SW 1271 (cell line): ENCODE measurements at regions not wholly inside any gene's neighbourhood (a gene's known extent, or its start where the extent isn't known, plus 50 kb on each side); places are given as distances from the start of the nearest gene placed in this dataset.

ENCODE experiments used
- DNase-seq, 2 experiments: peaks; one replicate each; lab custom pipeline; 2025; lab: John Stamatoyannopoulos, UW

DNA sequence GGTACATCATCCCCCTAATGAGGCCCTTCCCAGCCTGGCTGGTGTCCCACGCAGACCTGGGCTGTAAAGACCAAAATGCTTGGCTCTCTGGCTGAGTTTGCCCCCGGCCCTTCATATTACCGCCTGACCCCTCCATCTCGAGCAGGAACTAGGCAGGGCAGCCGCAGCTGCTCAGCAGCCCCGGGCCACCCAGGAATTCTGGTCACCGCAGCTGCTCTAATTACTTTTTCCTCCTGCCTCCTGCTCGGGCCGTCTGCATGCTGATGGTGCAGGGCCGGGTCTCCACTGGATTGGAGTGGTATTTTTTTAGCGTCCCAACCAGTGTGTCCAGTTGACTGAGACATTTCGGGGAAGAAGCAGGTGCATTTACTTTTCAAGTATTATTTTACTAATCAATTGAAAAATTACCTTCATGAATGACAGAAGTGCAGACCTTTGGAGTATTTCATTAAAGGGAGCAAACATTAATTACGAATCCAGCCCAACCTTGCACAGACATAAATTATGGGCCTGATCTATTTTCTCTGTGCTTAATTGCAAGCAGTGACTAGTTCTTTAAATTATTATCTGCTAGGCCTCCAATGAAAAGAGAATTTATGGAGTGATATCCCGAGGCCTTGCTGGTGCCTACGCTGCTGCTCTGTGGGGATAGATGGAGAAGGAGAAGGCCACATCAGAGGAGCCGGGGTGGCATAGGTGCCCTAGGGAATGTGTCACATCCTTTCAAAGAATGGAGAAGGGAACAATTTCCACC, 176.2 kb downstream of the CYLD start:
- DNase-seq: no peak

DNA sequence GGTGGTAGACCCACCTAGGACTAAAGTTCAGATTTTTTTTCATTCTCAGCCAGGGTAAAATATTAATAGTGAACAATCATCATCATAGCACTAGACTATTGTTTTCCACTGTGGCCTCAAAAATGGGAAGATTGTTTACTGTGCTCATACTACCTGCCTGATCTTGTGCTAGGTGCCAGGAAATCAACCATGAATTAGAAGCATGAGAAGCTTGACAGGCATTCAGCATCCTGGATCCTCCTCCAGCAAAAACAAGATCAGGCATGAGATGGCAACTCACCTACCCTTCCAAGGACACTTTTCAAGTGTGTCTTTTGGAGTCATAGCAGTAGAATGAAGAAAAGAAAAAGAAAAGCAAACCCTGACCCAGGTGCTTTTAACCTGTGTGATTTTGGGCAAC, 174.2 kb downstream of the CYLD start:
- no peak for DNase-seq

DNA sequence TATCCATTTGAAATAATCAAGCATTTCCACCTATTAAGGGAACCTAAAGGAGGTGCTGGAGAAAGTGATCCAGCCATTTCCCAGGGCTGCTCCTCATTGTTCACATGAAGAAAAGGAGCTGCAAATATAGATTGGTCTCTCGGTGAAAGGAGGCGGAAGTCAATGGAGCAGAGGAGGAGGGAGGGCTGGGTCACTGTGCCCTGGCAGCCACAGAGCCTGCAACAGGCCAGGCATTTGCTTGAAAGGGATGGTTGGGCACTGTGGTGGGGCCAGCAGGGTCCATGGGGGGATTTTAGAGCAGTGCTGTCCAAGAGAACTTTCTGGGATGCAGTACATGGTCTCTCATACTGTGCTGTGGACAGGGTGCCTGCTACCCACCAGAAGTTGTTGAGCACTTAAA, 173.2 kb downstream of the CYLD start:
- no peak for DNase-seq

DNA sequence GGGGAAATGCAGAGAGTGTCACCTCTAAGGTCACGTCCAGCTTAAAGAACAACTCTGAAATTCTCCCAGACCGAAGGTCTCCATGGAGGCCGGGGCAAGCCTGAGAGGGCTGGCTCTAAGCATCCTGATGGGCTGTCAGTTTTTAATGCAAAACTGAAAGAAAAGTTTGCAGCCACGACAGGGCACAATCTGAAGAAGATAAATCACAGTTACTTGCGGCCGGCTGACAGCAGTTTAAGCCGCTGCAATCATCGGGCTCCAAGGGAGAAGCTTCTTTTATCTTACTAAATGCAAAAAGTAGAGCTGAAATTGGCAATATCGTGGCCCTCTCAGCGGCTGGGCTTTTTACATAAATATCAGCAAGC, 168.8 kb downstream of the CYLD start:
- DNase-seq: no peak

DNA sequence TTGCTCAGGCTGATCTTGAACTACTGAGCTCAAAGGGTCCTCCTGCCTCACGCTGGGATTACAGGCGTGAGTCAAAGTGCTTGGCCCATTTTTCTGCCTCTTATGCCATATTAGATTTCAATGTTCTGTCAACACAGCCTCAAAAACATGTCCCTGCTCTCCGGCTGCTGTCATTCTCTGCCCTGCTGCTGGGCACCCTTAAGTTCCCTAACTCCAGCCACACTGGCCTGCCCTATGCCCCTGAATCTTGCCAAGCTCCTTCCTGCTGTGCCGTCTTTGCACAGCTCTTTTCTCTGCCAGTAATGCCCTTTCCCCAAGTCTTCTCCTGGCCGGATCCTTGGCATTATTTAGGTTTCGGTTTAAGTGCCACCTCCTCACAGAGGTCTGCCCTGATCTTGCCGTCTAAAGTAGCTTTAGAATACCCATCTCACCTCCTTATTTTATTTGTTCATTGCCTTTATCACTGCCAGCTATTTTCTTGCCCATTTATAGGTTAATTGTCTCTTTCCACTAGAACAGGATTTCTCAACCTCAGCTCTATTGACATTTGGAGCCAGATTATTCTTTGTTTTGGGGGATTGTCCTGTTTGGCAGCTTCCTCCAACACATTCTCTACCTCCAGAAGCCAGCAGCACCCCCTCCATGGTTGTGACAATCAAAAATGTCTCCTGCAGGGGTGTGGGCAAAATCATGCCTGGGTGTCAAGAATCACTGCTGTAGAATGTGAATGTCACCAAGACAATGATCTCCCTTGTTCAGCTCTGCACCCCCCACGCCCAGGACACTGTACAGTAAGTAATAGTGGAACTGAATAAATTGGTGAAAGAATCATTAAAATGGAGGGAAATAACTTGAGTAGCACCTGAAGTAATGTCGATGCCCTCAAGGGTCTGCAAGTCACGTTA, 168.2 kb downstream of the CYLD start:
- DNase-seq: no peak

DNA sequence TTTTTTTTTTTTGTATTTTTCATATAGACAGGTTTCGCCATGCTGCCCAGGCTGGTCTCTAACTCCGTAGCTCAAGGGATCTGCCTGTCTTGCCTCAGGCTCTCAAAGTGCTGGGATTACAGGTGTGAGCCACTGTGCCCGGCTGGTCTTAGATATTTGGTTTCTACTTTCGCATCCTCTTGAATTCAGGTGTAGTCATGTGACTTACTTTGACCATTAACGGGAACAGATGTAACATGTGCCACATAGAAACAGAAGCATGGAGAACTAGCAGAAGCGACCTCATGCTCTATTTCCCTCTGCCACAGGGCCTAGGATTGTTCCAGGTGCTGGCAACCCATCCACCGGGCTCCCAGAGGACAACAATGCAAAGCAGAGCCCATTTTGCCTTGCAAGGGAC, 166.6 kb downstream of the CYLD start:
- no peak for DNase-seq

DNA sequence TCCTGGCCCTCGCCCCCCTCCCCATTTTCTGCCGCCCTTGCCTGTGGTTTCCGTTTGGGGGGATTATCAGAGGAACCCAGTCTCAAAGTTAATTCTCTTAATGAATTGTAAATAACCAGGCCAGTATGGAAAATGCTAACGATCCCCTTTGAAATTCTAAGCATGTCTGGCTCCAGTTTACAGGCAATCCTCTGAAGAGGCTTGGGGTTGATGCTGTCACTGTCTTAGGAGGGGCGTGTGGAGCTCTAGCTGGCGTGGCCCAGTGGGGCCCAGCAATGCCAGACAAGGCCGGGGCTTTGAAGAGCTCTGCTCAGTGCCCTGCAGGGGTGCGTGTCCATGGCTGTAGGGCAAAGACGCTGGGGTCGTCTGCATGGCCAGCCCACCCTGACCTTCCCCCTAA, 164.6 kb downstream of the CYLD start:
- no peak for DNase-seq

DNA sequence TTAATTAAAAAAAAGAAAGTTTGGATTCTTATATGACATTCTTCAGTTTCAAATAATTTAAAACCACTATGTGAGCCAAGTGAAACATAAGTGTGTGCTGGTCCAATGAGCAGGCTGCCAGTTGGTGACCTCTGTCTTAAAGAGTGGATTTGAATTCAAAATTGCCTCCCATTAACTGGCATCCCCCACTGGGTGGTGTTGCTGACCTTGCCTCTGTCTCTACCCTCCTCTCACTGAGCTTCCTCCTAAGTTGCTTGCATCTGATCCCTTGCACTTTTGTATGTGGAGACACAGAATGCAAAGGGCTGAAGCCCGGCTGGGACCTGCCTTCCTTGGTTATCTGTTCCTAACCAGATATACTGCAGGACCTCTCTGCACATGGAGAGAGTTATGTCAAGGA, 160.6 kb downstream of the CYLD start:
- DNase-seq: no peak

DNA sequence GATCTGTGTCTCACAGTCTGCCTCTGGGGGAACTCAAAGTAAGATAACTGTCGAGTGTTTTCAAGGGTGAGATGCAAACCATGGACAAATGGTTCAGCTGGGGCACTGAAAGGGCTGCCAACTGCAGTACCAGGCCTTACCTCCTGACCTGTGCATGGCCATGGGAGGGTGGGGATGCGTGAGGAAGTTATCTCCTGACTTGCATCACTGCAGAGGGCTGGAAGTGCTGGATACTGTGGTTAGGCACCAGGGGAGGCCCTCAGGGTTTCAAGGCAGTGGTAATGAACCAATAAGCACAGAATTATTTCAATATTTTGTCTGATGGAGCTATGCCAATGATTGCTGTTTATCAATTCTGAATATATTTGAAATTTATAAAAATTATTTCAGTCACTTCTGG, 159.2 kb downstream of the CYLD start:
- DNase-seq: no peak

DNA sequence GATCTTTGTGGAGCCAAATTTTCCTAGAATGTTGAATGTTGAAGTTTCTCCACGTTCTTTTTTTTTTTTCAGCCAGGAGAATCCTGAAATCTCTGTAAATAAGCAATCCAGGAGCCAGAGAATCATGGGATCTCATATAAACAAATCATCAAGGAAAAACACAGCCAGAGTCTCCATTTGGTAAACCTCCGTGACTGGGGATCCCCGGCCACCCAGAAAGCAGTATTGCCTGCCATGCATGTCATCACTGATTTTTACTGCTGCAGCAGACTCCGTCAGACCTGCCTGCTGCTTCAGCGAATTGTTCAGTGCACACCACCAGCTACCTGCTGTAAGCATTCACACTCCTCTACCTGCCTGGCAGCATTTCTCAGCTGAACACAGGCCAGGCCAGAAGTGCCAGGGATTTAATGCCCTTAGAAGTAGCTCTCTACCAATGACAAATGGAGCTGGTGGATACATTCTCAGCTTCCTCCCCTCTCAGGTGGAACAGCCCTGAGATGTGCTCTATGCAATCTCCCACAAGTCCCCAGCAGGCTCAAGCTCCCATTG, 158.6 kb downstream of the CYLD start:
- DNase-seq: no peak

DNA sequence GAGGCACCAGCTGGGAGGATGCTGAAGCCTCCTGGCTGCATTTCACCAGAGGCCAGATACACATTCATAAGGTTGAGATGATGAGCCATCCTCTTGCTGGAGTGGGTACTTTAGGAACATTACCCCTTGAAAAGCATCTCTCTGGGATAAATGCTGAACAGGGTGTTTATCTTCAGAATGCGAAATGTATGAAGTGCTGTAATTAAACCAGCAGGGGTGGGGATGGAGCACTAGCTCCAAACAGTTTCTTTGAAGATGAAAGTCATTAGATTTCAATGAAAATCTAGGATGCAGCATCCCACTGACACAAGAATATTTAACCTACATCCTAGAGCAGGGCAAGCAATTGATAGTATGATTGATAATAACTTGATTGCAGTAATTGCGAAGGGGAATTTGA, 158.1 kb downstream of the CYLD start:
- no peak for DNase-seq

DNA sequence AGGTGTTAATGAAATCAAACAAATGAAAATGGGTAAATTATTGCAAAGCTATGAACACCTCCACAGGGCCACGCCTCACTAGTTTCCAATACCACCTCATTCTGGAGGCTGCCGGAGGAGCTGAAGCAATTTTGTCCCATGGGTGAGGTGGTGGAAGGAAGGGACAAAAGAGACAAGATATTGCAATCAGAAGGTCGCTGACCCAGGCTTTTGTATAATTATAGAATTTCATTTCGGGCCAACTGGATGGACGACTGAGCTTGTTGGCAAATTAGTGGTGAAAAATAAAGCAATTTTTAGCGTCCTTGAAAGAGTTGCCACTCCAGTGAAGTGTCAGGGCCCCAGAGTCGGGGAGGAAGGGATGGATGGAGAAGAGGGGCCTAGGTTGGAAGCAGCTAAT, 147.9 kb downstream of the CYLD start:
- no peak for DNase-seq

DNA sequence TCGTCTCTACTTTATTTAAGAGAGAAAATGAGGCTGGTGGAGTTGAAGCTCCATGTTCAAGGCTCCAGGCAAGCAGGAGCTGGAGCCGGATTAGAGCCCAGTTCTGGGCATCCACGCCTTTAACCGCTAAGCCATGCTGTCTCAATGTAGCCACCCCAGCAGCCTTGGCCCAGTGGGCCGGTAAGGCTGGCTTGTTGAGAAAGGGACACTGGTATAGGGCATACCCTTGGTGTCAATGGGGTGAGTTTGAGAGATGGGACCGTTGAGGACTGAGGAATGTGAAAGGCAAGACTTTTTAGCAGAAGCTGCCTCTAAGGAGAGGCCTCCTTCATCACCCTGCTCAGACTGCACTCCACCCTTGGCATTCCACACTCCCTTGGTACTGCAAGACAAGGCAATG, 147.4 kb downstream of the CYLD start:
- DNase-seq: no peak

DNA sequence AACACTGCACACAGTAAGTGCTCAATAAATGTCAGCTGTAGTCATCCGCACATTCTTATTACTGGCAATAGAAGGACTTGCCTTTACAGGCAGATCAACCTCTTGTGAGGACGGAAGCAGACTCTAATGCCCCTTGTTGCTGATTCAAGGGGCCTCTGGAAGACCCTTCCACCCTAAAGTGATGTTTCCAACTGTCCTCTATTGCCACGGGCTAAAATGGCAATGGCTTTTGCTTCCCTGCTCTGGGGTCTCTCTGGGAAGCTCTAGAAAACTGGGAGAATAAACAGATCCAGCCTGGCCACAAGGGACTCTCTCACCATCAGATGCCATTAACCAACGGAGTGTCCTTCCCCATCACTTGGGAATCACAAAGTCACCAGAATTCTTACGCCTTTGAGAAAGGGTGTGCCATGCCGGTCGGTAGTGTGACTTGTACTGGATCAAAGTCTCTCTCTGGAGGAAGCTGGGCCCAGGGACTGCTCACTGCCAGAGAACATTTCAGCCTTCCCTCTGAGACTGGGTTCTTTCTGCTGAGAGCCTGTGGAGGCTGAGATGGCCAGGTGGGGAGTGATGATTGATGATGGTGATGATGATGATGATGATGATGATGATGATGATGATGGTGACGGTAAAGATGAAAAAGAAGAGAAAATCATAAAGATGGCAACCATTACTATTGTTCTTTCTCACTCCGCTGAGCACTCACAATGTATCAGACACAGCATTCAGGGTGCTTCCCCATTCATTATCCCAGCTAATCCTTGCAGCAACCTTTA, 146.8 kb downstream of the CYLD start:
- no peak for DNase-seq

DNA sequence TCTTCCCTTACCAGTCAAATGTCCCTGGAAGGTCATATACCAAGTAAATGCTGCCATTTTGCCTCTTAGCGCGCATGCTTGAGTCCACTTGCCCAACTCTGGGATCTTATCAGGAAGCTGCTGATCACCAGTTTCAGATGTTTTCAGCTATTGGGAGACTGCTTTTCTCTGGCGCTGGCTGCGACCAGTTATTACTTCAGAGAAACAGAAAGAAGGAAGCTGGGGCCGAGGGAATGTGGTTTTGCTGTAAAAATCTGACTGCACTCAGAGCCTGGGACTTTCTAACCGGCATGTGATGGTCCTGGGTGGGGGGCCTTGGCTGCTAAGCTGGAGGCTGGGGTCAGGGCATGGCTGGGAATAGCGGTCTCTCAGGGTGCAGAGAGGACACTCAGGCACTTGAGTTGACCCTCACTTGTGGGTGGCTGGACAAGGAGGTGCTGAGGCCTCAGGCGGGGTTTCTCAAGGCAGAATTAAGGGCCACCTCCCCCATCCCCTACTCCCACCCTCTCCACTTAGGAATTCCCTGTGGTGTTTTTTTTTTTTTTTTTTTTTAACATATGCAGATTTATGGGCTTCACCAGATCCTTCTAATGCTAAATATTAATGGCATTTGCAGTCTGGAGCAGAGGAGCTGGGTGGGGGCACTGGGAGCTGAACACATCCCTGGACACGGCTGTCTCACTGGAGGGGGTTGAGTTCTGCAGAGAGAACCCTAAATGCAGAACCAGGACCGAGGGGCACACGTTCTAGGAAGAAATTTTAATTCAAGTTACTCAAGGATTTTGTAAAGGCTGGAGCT, 145.8 kb downstream of the CYLD start:
- no peak for DNase-seq

DNA sequence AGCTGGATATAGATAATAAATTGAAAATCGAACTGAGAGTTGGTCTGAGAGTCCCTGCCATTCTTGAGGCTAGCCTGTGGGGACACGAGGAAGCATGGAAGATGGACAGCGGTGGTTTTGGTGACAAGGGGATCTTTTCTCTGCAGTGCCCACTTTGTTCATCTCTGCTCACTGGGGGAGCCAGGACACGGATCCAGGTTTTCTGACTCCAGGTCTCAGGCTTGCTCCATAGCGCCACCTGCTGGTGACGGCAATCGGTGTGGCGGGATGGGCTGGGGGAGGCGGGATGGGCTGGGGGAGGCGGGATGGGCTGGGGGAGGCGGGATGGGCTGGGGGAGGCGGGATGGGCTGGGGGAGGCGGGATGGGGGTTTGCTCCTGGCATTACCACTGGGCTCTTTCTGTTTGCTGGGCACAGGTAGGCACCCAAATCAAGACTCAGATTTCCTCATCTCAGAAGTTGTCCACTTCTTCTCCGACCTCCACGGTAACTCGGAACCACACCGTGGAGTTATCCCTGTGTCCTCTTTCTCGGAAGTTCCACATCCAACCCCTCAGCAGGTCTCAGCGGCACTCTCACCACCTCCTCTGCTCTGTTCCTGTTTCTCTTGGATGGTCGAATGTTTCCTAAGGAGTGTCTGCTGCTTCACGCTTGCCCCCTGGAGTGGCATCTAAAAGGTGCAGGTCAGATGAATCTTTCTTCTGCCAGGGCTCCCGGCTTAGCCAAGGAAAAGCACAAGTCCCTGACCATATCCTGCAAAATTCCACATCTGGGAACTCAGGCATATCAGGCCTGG, 142.4 kb downstream of the CYLD start:
- no peak for DNase-seq

DNA sequence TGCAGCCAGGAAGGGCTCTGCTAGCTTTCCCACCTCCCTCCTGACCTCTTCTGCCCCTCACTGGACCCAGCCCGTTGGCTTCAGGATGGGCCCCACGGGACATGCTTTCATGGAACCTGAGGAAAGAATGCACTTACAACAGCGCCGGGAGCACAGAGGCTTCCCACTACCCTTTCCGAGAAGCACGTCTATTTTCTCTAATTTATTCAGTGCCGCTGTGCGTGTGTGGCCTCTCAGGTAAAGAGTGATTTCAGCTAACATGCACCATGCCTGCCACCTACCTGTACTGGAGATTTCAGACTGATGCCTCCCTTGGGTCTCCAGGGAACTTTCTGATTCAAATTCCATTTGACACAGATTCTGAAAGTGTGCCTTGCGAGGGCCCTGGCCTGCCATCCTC, 140.1 kb downstream of the CYLD start:
- DNase-seq: no peak

DNA sequence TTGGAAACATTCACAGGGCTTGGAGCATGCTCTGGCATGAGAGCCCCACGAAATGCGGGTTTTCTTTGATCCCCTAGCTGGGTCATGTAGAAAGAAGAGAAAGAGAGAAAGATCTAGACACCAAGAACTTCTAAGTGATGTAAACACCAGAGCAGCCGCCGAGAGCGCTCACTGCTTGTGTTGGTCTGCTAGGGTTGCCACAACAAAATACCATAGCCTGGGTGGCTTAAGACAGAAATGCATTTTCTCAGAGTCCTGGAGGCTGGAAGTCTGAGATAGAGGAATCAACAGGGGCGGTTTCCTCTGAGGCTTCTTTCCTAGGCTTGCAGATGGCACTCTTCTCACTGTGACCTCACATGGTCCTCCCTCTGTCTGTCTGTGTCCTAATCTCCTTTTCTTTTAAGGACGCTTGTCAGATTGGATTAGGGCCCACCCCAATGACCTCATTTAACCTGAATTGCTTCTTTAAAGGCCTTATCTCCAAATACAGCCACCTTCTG, 139.5 kb downstream of the CYLD start:
- DNase-seq: no peak

DNA sequence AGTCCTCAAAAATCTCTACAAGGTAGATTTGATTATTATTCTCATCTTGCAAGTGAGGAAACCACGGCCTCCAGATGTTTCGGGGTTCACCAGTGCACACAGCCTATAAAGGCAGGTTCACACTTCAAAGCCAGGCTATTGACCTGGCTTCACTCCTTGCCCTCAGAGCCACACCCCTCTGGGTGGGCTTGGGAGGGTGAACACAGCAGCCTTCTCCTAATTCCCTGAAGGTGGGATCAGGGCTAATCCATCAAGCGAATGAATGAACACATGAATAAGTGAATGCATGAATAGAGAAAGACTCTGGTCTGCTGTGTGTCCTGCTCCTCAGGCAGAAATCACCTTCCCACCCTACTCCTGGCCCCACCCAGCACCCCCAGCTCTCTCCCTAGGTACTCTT, 139.0 kb downstream of the CYLD start:
- DNase-seq: no peak

DNA sequence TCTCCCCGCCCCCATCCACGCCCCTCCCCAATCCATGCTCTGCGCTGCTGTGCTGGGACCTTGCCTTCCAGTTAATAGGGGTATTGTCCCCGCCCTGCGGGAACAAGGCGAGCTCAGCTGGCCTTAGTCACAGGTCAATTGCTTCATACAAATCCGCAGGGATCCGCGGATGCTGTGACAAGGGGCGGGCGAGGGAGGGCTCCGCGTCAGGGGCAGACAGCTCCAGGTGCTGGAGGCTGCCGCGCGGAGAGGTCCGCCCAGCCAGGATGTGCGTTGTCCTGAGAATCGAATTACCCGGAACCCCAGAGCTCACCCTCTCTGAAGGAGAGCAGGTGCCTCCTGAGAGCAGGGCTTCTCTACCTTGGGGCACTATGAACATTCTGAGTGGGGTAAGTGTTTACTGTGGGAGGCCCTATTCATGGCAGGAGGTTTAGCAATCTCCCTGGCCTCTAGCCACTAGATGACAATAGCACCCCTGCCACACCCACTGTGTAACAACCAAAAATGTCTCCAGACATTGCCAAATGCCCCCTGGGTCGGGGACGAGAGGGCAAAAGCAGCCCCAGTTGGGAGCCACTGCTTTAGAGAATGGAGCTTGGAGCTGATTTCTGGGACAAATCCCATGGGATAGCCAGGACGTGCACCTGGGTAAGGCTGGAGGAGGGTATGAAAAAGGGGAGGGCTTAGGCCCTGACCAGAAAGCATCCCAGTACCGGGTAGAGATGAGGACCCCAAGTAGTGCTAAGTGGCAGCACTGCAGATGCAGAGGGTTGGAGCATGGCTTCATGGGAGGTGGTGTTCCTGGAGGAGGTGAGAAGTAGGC, 138.2 kb downstream of the CYLD start:
- DNase-seq: no peak
